DMS53 (cell line): ENCODE measurements at regions not wholly inside any gene's neighbourhood (a gene's known extent, or its start where the extent isn't known, plus 50 kb on each side); places are given as distances from the start of the nearest gene placed in this dataset.
"Not testable (repeated sequence)": the region's sequence is repeated elsewhere in the genome, so short reads cannot be mapped to it uniquely, and the experiment has no call there.

ENCODE experiments used
- DNase-seq: peaks from one replicate; lab custom pipeline; 2025; lab: John Stamatoyannopoulos, UW

GRCh38 chr12:18794000-18794399 lies 56.1 kb downstream of the CAPZA3 start:
- peak; percentile 27 for DNase-seq

DNA sequence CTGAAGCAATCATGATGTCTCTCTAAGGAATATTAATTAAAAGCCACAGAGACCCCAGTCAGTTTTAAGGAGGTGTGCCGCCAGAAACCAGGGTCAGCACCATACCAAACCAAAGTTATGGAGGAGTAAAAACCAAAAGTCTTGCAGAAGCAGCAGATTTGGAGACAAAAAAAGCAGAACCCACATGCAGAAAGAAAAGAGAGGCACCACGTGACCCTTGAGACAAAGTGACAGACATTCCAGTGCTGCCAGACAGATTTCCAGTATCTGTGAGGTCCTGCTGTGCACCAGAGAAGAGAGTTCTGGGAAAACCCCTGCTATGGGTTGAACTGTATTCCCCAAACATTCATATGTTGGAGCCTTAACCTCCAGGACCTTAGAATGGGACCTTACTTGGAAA lies 59.7 kb downstream of the CAPZA3 start:
- DNase-seq: no peak

- no peak for DNase-seq
Observed at GRCh38 chr12:18798535-18799361, 60.8 kb downstream of the CAPZA3 start.

DNA sequence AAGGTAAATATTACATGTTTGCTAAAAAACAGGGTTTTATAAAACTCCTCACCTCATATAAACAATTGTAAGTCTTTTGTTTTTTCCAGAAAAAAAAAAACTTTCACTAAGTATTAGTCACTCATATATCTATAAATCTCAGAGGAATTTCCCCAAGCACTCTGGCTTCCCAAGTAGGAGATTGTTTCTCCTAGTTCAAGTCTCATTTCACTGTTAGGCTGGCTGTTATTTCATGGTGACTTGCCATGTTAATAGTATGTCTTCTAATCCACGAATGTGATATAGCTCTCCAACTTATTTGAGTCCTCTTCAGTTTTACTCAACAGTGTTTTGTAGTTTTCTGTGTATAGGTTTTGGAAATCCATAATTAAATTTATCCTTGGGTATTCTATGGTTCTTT lies 61.6 kb downstream of the CAPZA3 start:
- no peak for DNase-seq

GRCh38 chr12:18805516-18806248 lies 67.8 kb downstream of the CAPZA3 start:
- no peak for DNase-seq

DNA sequence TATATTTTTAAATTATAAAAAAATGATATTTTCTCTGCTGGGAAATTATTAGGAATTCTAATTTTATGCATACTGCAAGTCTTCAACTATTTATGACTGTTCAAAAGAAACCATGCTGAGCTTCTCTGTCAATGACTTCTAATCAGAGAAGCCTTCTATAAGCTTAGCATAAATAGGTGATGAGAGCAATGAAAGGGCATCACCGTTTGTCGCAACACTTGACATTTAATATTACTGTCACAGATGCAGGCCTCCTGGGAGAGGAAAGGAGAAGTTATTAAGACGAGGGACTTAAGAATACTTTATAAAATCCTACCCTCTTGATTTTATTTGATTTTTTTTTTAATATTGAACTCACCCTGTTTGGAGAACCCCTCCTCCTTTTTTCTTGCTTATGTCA lies 69.8 kb downstream of the CAPZA3 start:
- DNase-seq: no peak

- no peak for DNase-seq
Observed at GRCh38 chr12:18808221-18808620, 70.3 kb downstream of the CAPZA3 start.

DNA sequence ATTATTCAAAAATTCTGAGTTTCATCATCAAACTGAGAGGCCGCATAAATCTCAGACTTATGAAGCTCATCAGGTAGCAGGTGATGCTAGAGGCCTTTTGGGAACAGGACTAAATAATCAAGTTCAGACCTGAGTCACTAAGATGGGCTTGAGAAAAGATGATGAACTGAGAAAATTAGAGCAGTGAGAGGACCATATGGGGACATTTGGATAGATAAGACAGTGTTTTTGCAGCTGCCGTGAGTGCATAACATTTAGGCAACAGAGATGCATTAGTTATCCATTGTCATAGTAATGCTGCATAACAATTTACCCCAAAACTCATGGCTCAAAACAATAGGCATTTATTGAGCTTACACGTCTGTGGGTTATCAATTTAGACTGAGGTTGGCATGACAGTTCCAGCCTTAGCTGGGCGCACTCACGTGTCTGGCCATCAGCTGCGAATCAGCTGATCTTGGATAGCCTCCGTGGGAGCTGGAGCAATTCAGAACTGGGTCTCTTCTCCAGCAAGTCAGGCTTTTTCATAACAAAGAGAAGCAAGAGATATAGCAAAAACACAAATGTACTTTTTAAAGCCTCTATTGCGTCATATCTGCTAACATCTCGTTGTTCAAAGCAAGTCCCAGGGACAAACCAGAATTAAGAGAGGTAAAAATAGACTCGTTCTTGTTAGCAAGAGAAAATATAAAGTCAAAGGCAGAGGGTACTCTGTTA lies 72.8 kb downstream of the CAPZA3 start:
- DNase-seq: no peak

GRCh38 chr12:18811273-18811672 lies 73.4 kb downstream of the CAPZA3 start:
- DNase-seq: no peak

DNA sequence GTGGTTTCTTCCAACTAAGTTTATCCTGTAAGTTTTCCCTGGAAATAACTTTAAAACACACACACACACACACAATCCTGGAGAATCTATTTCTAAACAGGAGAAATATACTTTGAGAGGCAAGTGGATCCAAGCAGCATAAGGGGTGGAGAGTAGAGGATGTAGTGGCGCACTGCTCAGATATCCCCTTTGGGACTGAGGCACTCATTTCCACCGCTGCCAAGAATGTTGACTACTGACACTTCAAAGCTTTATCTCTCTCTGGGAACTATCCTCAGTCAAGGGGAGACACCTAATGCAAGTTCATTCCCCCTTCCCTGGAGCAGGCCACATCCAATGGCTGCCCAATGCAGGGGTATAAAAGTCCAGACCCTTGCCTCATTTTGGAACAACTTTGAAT lies 75.8 kb downstream of the CAPZA3 start:
- DNase-seq: no peak

- no peak for DNase-seq
Observed at GRCh38 chr12:18818579-18819268, 80.8 kb downstream of the CAPZA3 start.

DNA sequence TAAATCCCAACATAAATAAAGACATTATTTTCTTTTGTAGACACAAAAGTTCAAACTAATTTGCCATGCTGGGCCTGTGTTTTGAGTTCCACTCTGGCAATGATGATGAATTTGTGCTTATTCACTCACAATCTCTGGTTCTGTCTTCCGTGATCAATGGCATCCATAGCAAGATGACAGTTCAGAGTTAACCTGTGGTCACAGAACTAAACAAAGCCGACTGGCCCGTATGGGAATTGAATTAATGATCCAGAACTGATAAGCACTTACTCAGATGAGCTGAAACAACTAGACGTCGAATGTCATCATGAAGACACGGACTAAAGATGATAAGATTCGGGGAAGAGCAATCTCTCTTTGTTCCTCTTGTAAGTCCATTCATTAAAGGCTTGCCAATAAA lies 81.6 kb downstream of the CAPZA3 start:
- no peak for DNase-seq

DNA sequence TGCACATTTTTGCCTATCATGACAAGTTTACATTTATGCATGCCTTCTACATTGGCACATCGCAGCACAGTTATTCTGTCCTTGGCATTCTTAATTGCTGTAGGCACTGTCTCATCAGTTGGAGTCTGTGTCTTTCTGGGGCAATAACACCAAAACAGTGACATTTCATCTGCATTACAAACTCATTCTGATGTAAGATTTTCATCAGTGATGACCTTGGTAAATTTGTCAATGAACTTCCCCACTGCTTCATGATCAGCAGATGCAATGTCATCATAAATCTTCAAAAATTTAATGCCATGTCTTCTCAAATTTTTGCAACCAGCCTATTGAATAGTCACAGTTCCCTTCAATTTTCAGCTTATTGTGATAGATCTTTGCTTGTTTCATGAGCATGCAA lies 85.5 kb downstream of the CAPZA3 start:
- no peak for DNase-seq

- DNase-seq: no peak
Observed at GRCh38 chr12:18824287-18824686, 86.4 kb downstream of the CAPZA3 start.

GRCh38 chr12:18825138-18825537 lies 87.2 kb downstream of the CAPZA3 start:
- no peak for DNase-seq

GRCh38 chr12:18827913-18828312 lies 90.0 kb downstream of the CAPZA3 start:
- DNase-seq: no peak

DNA sequence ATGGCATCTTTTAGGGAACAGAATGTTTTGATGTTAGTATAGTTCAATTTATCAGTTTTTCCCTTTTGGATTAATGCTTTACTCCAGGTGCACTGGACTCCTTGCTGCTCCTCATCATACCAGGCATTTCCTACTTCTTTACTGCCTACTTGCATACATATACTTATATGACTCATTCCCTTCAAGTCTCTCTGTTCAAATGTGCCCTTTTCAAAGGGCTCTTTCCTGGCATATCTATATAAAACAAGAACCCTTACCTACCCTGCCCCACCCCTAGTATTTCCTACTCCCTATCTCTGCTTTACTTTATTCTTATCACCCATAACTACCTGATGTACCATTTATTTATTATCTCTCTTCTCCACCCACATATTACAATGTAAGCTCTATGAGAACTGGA lies 90.6 kb downstream of the CAPZA3 start:
- no peak for DNase-seq

DNA sequence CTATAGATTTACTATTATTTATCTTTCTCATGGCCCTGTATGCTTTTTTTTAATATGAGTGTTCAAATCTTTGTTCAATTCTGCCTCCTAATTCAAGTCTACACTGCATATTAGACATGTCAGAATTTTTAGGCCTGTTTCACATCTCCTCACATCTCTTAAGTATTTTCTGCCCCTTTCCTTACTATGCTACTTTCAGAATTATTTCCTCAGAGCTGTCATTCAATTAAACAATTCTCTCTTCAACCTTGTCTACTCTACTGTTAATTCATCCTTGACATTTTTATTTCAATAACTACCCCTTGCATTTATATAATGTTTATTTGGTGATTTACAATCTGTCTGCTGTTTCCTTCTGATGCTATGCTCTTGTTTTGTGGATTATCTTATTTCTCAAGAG lies 91.1 kb downstream of the CAPZA3 start:
- DNase-seq: no peak

GRCh38 chr12:18832932-18833331 lies 95.0 kb downstream of the CAPZA3 start:
- DNase-seq: not testable (repeated sequence)

DNA sequence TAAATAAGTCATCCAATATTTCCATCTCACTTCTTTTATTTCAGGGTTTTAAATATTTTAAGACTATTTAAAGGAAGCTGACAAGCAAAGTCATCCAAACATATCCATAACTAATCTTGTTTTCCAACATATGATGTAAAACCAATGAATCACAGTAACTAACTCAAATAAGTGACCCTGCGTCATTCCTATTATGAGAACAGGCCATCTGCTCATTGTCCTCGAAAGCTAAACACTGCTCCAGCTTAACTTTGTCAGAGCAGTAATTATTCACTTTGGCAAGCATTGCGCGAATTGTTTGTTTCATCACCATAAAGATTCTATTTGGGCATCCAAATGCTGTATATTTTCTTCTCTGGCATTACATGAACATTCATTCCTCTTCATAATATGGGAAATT lies 99.1 kb downstream of the CAPZA3 start:
- DNase-seq: peak; percentile 33

- no peak for DNase-seq
Observed at GRCh38 chr12:18837505-18837904, 99.6 kb downstream of the CAPZA3 start.

GRCh38 chr12:18840997-18841396 lies 103.1 kb downstream of the CAPZA3 start:
- not testable (repeated sequence) for DNase-seq
